Glomerular visceral epithelial cell (primary cell): ENCODE measurements at regions not wholly inside any gene's neighbourhood (a gene's known extent, or its start where the extent isn't known, plus 50 kb on each side); places are given as distances from the start of the nearest gene placed in this dataset.
"Not testable (repeated sequence)": the region's sequence is repeated elsewhere in the genome, so short reads cannot be mapped to it uniquely, and the experiment has no call there.

Experiments used
- DNase-seq: peaks from one replicate; pipeline ENCODE4 v3.0.0-alpha.2; 2016; ENCODE audit errors: extremely low spot score

DNA sequence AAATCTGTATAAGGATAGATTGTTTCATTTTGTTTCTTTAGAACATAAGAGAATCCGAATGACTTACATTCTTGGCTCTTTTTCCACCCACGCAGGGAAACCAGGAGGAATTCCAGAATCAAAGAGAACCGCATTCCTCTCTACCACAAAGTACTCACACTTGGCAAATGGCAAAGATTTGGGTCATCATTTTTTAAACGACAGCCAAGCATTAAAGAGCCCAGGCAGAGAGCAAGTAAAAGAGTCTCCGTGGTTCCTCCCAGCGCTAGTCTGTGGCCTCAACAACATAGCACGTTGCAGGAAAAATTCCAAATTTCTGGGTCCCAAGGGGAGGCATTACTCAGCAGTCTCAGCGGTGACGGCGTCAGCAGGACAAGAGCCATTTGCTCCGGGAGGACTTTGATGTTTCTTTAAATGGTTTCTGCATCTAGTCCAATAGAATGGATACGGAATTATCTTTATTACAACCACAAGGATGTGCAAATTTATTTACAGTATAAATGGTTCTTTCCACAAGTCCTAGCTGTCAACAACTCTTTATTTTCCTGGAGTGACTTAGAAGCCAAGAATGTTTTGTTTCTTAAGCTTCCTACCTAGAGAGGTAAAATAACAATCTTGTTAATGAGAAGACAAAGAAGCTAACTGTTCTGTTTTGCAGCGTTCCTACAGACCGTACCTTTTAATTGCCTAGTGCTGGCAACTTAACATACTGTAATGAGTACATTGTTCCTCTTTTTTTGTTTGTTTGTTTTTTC lies 232.5 kb downstream of the SKIDA1 start:
- peak; percentile 96 for DNase-seq

DNA sequence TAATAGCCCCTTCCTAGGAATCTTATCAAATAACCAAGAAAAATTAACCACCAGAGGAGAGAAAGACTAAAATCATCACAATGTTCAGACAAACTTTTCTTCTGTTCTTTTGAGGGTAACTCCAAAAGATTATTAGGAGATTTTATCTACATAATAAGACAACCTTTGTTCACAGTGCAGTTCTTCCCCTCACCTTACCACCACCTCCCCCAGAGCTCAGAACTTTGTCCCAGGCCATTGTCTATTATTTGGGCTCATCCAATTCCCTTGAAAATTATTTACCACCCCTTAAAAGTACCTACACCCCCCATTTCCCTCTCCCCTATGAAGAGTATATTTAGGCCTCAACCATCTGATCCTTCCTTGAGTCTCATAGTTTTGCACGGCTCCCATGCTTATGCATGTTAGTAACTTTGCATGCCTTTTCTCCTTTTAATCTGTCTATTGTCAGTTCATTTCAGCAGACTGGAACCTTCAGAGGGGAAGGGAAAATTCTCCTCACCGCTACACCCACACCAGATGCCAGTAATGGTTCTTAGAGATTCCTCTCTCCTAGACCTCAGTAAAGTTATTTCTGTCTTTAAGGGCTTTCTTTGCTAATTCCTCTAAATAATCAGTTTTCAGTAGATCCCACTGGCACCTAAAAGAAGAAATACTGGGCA lies 234.9 kb downstream of the SKIDA1 start:
- DNase-seq, result no peak

DNA sequence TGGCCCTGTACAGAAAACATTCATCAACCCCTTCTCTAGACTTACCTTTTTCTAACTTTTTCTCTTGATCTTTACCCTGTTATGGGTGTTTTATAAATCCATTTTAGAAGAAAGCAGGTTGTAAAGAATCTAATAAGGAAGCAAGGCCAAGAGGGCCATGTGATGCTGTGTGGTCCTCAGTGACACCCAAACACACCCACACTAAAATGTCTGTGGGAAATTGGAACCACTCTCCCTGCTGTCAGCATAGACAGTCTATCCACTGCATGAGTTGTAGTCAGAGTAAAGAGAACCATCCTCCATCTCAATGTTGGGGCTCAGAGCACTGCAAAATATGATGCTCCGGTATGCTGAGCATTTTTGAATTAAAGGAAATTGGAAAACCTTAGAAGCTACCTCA lies 235.5 kb downstream of the SKIDA1 start:
- no peak for DNase-seq

DNA sequence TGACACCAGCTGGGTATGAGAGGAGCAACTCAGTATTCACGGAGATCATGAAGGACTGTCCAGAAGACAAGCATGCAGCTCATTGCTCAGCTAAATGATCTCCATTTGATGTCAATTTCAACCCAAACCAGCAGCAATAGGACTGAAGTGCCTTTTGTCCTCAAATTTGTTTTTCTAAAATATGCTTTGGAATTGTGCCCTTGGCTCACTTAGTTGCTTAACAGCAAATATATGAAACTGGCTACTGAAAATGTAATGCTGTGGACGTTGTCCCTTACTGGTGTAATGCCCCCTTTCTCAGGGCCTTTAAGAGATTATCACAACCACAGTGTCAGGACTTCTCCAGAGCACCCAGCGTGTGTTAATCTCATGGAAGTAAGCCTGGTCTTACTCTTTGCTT lies 236.2 kb downstream of the SKIDA1 start:
- no peak for DNase-seq

DNA sequence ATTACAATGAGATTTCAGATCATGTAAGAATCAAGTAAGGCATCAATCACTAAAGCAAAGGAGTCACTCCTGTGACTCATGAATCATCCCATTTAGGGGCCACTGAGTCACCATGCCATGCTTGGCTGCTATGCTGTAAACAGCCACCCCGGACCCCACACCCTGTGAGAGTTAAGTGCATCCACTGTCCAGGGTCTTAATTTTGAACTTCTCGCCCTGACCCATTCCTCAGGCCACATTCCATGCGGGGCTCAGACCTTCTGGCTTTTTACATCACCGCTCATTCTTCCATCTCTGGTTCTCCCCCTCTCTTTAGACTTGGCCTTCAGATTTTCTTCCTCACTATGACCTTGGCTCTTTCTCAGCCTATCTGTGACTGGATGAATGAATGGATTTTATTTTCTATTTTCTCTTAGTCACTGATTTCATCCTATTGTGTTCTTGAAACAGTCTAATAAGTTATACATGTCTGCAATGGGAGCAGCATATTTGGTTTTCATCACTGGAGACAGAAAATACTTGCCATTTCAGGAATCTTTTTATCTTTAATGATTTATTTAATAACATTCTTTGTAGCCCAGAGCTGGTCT lies 239.6 kb downstream of the SKIDA1 start:
- DNase-seq, result peak; percentile 62

DNA sequence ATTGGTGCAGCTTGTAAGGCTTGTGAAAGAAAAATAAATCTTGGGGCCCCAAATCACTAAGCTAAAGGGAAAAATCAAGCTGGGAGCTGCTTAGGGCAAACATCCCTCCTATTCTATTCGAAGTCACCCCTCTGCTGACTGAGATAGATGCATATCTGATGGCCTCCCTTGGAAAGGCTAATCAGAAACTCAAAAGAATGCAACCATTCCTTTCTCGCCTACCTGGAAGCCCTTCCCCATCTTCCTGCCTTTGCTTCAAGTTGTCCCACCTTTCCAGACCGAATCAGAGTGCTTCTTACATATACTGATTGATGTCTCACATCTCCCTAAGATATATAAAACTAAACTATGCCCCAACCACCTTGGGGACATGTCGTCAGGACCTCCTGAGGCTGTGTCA lies 240.3 kb downstream of the SKIDA1 start:
- DNase-seq, result no peak

DNA sequence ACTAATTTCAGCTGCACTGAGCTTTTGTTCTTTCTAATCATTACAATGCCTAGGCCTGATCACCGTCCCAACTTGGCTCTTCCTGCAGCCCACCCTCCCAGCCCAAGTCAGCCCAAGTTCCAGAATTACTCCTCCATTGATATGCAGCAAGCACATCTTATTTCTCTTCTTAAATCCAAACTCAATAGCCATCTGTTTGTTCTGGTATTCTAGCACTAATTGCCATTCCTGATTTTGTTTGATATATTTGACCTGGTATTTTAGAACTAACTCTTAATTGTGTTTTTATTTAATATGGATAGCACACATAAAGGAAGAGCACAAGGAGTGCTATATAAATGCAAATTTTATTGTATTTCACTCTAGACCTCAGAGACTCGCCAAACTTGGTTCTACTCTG lies 241.2 kb downstream of the SKIDA1 start:
- DNase-seq, result no peak

DNA sequence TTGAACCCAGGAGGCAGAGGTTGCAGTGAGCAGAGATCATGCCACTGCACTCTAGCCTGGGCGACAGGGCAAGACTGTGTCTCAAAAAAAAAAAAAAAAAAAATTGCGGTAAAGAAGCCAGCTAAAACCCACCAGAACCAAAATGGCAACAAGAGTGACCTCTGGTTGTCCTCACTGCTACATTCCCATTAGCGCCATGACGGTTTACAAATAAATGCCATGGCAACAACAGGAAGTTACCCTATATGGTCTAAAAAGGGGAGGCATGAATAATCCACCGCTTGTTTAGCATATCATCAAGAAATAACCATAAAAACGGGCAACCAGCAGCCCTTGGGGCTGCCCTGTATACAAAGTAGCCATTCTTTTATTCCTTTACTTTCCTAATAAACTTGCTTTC lies 242.4 kb downstream of the SKIDA1 start:
- DNase-seq, result not testable (repeated sequence)

DNA sequence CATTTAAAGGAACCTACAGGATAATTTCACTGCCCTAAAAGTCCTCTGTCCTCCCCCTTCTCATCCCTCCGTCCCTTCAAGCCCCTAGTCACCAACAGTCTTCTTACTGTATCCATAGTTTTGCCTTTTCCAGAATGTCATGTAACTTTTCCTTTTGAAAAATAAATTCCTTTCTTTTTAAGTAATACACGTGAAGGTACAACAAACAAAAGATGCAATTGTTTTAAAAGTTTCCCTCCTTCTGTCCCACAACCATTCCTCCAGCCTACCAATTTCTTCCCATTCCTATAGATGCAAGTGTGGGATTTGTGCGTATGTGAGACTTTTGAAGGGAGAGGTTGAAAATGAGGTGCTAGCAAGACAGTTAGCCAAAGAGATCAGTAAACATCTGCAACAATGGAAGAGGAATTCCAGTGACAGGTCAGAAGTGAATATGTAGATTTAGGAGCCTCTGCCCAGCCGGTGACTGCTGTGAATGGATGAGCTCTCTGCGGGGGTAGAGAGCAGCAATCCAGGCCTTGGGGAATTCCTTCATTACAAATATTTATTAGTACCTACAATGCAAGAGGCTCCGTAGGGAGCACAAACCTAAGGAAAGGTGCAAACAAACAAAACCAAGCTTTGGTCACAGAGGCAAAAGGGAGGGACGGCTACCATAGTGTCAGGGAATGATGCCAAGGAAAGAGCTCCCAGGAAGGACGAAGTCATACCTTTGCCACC lies 243.6 kb downstream of the SKIDA1 start:
- DNase-seq, result no peak

DNA sequence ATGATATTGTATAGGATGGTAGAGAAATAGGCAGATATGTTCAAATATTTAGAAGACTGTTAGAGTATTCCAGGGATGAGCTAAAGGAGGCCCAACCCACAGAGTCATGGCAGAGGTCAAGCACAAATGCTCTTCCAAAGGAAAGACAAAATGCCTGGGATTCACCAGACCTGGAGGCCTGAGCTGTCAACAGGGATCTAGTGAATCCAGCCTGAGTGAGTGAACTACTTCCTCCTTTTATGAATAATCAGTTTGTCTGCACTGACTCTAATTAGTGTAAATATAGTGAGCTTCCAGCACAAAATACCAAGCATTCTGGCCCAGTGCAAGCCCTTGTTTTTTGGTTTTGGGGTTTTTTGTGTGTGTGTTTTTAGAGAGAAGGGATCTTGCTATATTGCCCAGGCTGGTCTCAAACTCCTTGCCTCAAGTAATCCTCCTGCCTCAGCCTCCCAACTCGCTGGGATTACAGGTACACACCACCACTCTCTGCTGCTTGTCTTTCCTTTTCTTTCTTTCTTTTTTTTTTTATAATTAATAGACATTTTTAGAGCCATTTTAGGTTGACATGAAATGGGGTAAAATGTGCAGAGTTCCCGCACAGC lies 244.4 kb downstream of the SKIDA1 start:
- no peak for DNase-seq

DNA sequence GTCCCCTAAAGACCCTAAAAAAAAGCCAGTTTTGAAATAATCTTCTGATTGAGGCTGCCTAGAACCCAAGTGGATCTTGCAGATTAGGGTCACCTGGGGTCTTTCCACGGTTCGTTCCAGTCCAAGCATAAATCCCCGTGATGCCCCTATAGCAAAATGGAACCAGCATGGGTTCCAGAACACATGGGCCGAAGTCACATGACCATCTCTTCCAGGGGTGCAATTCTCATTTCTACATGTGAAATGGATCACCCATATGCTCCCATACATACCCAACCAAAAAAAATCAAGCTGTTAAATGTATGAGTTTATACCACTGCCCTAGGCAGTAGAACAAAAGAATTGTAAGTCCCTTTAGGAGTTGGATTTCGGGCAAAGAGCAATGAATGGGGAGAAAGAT lies 245.4 kb downstream of the SKIDA1 start:
- DNase-seq, result no peak

DNA sequence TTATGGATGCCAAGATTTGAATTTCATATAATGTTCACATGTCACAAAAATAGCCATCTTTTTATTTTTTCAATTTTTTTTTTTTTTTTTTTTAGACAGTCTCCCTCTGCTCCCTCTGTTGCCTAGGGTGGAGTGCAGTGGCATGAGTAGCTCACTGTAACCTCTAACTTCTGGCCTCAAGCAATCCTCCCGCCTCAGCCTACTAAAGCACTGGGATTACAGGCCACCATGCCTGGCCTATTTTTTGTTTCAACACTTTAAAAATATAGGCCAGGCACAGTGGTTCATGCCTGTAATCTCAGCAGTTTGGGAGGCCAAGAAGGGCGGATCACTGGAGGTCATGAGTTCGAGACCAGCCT lies 246.3 kb downstream of the SKIDA1 start:
- no peak for DNase-seq

DNA sequence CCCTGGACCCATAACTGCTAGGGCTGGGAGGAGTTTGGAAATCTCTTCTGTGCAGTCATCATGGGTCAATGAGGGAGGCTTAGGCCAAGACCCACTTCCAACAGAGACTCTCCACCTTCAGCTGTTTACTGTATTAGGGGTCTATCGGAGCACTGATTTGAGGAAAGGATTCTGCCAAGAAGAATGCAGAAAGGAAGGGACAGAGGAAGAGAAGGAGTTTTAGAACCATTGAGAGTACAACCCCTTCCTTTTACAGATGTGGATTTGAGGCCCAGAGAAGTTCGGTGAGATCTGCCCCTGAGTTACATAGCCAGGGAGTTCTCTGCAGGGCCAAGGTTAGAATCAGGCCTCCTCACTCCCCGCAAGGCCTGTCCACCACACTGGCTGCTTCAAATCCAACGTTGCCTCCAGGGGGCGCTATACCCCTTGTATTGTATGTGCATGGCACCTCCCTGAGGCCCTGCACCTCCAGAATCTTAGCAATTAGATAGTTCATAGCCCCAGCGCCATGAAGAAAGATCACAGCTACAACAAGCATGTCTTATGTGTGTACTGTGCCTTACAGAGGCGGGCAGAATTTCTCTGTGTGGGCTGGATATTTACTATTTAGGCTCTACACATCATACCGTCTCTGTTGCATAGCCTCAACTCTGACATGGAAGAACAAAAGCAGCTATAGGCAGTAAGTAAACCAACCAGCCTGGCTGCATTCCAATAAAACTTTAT lies 246.8 kb downstream of the SKIDA1 start:
- DNase-seq, result peak; percentile 85

DNA sequence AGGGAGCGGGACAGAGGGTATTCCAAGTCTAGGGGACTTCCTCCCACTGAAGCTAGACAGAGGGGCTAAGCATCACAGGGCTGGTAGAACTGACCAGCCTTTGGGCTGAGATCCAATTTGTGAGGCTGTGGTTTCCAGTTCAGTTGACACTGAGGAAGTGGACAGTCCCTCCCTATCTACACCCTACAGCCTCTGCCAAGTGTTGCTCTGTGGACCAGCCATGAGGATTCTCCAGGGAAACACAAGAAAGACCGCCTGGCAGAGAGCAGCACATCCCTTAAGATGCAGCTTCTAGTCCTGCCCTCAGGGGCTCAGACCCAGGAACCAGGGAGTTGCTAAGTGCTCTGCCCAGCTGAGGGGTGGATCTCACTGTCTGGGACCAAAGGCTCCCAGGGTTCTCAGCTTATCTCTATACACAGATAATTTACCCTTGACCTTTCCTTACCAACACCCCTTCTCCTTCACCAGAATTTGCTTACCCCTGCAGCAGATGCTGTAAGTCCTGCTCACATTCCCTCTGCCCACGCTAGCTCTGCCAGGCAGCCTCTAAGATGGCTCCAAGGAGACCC lies 252.0 kb downstream of the SKIDA1 start:
- peak; percentile 69 for DNase-seq

DNA sequence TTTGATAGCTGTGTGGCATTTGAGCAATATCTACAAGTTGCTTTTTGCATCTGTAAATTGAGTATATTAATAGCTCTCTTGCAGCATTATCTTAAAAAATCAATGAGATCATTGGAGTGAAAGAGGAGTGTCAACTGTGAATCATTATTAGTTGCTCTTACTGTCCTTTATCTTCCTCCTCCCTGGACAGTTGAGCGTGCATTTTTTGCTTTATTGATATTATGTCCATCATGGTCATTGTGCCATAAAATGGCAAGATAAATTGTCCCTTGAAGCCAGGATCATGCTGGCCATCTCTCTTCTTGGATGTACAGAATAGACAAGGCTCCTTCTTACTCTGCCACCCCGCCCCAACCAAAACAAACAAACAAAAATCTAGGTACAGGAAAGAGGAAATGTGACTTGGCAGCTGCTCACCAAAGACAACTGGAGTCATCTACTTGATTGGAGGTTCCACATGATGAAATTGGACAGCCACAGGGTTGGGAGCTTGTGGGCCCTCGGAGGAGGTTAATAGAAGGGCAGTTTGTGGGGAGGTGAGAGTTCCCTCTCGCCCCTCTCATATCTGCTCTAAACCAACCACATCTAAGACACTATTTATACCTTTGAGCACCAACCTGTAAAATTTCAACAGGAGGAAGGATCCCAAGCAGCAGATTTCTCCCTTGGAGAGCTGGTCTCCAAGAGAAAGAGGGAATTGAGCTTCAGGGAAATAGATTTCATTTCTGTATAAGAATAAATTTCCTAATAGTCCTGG lies 252.7 kb downstream of the SKIDA1 start:
- DNase-seq, result no peak

DNA sequence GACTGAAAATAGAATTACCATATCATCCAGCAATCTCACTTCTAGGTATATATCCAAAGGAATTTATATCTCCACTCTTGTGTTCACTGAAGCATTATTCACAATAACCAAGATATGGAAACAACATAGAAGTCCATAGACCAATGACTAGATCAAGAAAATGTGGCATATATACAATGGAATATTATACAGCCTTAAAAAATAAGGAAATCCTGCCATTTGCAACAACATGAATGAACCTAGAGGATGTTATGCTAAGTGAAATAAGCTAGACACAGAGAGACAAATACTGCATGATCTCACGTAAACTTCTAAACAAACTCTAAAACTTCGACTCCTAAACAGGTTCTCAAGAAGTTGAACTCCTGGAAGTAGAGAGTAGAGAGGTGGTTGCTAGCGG lies 254.5 kb downstream of the SKIDA1 start:
- no peak for DNase-seq

DNA sequence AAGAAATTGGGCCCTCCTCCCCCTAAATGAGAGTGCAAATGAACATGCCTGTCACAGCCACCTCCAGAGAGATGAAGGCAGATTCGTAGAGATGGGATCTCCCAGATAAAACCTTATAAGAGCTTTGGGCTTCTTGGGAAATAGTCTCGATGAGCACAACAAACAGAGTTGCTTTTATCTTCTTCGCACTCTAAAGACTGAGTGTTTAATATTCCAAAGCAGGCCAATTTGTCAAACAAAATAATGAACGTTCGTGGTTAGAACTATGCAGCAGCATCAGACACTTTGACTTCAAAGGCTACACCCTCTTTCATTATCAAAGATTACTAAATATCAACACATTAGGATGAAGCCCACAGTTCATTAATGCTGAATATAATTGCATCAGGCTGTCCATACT lies 256.2 kb downstream of the SKIDA1 start:
- no peak for DNase-seq

DNA sequence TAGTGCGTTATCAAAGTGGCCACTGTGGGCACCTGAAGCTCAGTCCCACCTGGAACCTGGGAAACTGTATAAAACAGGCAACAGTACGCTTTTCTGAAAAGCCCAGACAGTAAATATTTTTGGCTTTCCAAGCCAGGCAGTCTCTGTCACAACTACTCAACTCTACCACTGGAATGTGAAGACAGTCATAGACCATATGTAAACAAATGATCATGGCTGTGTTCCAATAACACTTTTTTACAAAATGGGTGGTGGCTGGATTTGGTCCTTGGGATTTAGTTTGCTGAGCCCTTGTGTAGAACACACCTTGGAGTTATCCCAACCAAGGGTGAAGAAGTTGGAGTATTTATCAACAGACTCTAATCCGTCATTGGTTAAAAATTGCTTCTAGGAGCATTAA lies 259.9 kb downstream of the SKIDA1 start:
- DNase-seq, result peak; percentile 30

DNA sequence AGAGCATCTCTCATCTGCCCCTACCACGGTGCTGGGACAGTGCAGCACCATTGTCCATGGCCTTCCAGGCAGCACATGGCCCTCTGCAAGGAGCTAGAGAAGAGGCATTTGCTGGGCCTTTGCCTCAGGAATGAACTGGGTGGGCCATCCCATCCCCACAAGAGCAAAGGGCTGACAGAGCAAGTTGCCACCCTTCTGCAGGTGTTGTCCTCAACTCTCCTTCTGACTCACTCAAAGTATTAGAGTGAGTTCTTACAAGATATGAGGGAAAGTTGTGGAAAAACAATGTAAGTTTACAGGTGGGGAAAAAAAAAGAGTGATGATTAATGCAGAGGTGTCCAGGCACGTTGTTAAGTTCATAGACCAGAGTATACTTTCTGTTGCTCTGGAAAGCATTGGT lies 261.2 kb downstream of the SKIDA1 start:
- no peak for DNase-seq

DNA sequence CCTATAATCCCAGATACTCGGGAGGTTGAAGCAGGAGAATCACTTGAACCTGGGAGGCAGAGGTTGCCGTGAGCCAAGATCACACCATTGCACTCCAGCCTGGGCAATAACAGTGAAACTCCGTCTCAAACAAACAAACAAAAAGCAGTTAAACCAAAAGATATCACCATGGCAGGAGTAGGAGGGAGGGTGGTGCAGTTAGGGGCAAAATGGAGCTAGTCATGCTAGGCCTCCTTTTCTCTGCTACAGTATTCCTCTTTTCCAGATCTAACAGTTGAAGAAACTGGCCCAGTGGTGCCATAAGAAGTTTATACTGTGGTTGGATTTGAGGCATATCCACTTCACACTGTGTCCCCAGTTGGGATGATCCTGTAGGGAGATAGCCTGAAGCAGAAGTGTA lies 261.6 kb downstream of the SKIDA1 start:
- DNase-seq, result no peak
